GM18861 (cell line): ENCODE measurements at regions not wholly inside any gene's neighbourhood (a gene's known extent, or its start where the extent isn't known, plus 50 kb on each side); places are given as distances from the start of the nearest gene placed in this dataset.
A peak's percentile ranks its signal among the peaks of the same experiment; 100 is the strongest.
"Not testable (repeated sequence)": the region's sequence is repeated elsewhere in the genome, so short reads cannot be mapped to it uniquely, and the experiment has no call there.

Experiments used
- ATAC-seq: cut with Tn5 transposase; IDR thresholded peaks from one replicate; pipeline ENCODE4 v1.9.1; 2021; ENCODE audit not compliant: unreplicated experiment

- no peak for ATAC-seq
Measured at GRCh38 chr14:89534902-89535685, 118.1 kb upstream of the FOXN3 start.

- ATAC-seq: no peak
Measured at GRCh38 chr14:89533766-89534165, 116.7 kb upstream of the FOXN3 start.

- no peak for ATAC-seq
Measured at GRCh38 chr14:89533136-89533535, 116.1 kb upstream of the FOXN3 start.

GRCh38 chr14:89531661-89532335 lies 114.8 kb upstream of the FOXN3 start:
- ATAC-seq: no peak

- ATAC-seq: no peak
Measured at GRCh38 chr14:89524990-89525667, 108.1 kb upstream of the FOXN3 start.

- no peak for ATAC-seq
Measured at GRCh38 chr14:89524412-89524811, 107.4 kb upstream of the FOXN3 start.

- ATAC-seq: no peak
Measured at GRCh38 chr14:89521988-89522387, 105.0 kb upstream of the FOXN3 start.

GRCh38 chr14:89519040-89519439 lies 102.0 kb upstream of the FOXN3 start:
- no peak for ATAC-seq

GRCh38 chr14:89516173-89516572 lies 99.1 kb upstream of the FOXN3 start:
- no peak for ATAC-seq

- no peak for ATAC-seq
Measured at GRCh38 chr14:89514601-89515000, 97.6 kb upstream of the FOXN3 start.

- ATAC-seq: no peak
Measured at GRCh38 chr14:89509891-89510290, 92.9 kb upstream of the FOXN3 start.

- no peak for ATAC-seq
Measured at GRCh38 chr14:89508863-89509262, 91.8 kb upstream of the FOXN3 start.

- no peak for ATAC-seq
Measured at GRCh38 chr14:89507926-89508460, 91.0 kb upstream of the FOXN3 start.

- peak; percentile 42 for ATAC-seq
Measured at GRCh38 chr14:89507521-89507920, 90.5 kb upstream of the FOXN3 start.

GRCh38 chr14:89506891-89507452 lies 89.9 kb upstream of the FOXN3 start:
- not testable (repeated sequence) for ATAC-seq

GRCh38 chr14:89504602-89505313 lies 87.7 kb upstream of the FOXN3 start:
- ATAC-seq: peak; percentile 58

- ATAC-seq: no peak
Measured at GRCh38 chr14:89504091-89504490, 87.1 kb upstream of the FOXN3 start.

GRCh38 chr14:89503431-89503996 lies 86.5 kb upstream of the FOXN3 start:
- peak; percentile 46 for ATAC-seq

GRCh38 chr14:89502966-89503365 lies 85.9 kb upstream of the FOXN3 start:
- ATAC-seq: no peak

- no peak for ATAC-seq
Measured at GRCh38 chr14:89501381-89501780, 84.3 kb upstream of the FOXN3 start.
